GM12864 (cell line): ENCODE measurements at regions not wholly inside any gene's neighbourhood (a gene's known extent, or its start where the extent isn't known, plus 50 kb on each side); places are given as distances from the start of the nearest gene placed in this dataset.

Experiments
- DNase-seq: peaks from one replicate; pipeline ENCODE4 v3.0.0-alpha.2; 2011; ENCODE audit warnings: low read depth
- H3K4me3 ChIP-seq: 2 replicates; pipeline ENCODE4 v1.5.1; 2011; ENCODE audit warnings: mild to moderate bottlenecking, low read depth, low read length, control low read depth
- CTCF ChIP-seq: IDR thresholded peaks from 2 replicates; pipeline ENCODE4 v1.5.1; 2011; ENCODE audit warnings: low read depth, mild to moderate bottlenecking, moderate library complexity, low read length, control low read depth, inconsistent platforms; ENCODE audit errors: missing control alignments

- H3K4me3 ChIP-seq: no peak overlapping the region
- TF ChIP-seq CTCF: no peak
- DNase-seq: no peak
Observed at GRCh38 chr2:228614741-228615140, 433.3 kb upstream of the SPHKAP start.

- H3K4me3 ChIP-seq: no peak overlapping the region
- no peak for DNase-seq
- TF ChIP-seq CTCF: no peak
Observed at GRCh38 chr2:228613133-228613850, 431.8 kb upstream of the SPHKAP start.

GRCh38 chr2:228611171-228611570, 429.7 kb upstream of the SPHKAP start:
- no peak for DNase-seq
- H3K4me3 ChIP-seq: no peak overlapping the region
- no peak for TF ChIP-seq CTCF

- no peak overlapping the region for H3K4me3 ChIP-seq
- DNase-seq: no peak
- no peak for TF ChIP-seq CTCF
Observed at GRCh38 chr2:228602288-228602687, 420.8 kb upstream of the SPHKAP start.

GRCh38 chr2:228600265-228600664, 418.8 kb upstream of the SPHKAP start:
- DNase-seq: no peak
- TF ChIP-seq CTCF: no peak
- H3K4me3 ChIP-seq: no peak overlapping the region

GRCh38 chr2:228599781-228600180, 418.3 kb upstream of the SPHKAP start:
- DNase-seq: no peak
- no peak for TF ChIP-seq CTCF
- no peak overlapping the region for H3K4me3 ChIP-seq

- no peak overlapping the region for H3K4me3 ChIP-seq
- no peak for DNase-seq
- no peak for TF ChIP-seq CTCF
Observed at GRCh38 chr2:228599297-228599696, 417.8 kb upstream of the SPHKAP start.
